ENCODE measurements at regions not wholly inside any gene's neighbourhood (a gene's known extent, or its start where the extent isn't known, plus 50 kb on each side); places are given as distances from the start of the nearest gene placed in this dataset.

DNA sequence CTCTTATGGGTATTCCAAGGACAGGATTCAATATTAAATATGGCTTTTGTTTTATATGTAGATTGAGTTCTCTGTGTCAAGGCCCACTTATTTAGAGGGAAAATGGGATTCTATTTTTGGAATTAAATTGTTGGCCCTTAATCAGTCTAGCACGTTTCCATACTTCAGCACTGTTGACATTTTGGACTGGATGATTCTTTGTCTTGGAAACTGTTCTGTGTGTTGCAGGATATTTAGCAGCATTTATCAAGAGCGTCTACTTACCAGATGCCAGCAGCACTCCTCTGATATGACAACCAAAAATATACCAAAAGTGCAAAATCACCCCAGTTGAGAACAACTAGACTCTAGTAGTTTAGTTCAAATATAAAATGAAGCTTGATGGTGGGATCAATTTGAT is 1027.0 kb upstream of the COX7C start:
- no peak for TF ChIP-seq POLR2A (IDR thresholded peaks at IDR 0.05; ENCODE audit: low read length)
- no peak for TF ChIP-seq GATA1 (IDR thresholded peaks at IDR 0.05; ENCODE audit: low read depth, low read length)

Data from erythroblast (primary cell).